ENCODE measurements at regions not wholly inside any gene's neighbourhood (a gene's known extent, or its start where the extent isn't known, plus 50 kb on each side); places are given as distances from the start of the nearest gene placed in this dataset.
A peak's percentile ranks its signal among the peaks of the same experiment; 100 is the strongest.

DNA sequence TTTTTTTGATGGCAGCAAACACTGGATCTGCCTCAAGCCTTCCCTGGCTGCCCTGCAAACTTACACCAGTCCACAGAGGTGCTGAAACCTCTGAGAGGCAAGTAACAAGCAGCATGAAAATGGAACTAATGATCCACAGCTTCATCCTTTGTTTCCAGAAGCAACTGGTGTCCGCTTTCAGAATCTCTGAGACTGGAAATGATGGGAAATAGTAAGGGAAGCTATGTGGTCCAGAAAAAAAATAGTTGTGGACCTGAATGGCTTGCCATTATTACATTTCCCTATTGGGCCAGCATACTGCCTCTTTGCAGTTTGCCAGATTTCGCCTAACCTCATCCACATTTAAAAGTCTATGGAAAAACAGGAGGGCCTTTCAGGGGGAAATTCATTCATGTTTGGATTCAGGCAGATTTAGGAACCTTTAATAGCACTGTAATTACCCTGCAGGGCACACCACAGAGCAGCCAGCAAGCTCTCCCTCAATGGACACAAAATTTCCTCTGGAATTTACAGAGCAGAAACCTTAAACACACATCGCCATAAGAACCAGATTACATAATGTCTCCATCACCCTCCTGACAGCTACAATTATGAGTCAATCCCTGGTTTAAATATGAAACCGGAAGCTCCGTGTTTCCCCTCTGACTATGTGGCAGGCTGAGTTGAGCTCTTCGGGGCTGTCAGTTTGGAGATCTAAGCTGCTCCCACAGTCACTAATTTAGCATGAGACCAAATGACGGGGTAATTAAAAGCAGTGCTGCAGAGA is 134.4 kb downstream of the TMCO5A start (continued):
- no peak for TF ChIP-seq MAFK (IDR thresholded peaks at IDR 0.05; ENCODE audit: low read depth, low read length)

GRCh38 chr15:38069511-38070011 is 135.1 kb downstream of the TMCO5A start:
- peak overlapping the region; percentile 57; the same call in 1 of the 3 replicates for H2BK15ac ChIP-seq (ENCODE audit: low read depth, low read length)
- BruUV-seq (replicated peaks) = no TSS peak
- peaks cover 0 to 8% of the 10 kb centered on the region in 2 experiments; a peak in 1 of 4 replicates for H3K79me1 ChIP-seq (ENCODE audit: low read depth in 1 of 2, low read length in 2 of 2)
- H3K4me1 ChIP-seq (ENCODE audit: control insufficient read depth, insufficient read depth, low read length) = peaks cover 9% of the 10 kb centered on the region
- no peaks in the 10 kb centered on the region for H3K27me3 ChIP-seq (ENCODE audit: control insufficient read depth, insufficient read depth, low read length)
- POLR2A ChIA-PET (ENCODE audit: unreplicated experiment) = interaction anchor here (1.4 kb wide), 1 partner anchor 184 kb away, joined by 6 read pairs; no protein-coding TSS in a partner anchor
- peak overlapping the region; percentile 54; the same call in 1 of the 2 replicates for H3K4ac ChIP-seq (ENCODE audit: low read depth, low read length)
- no peak overlapping the region for H3K9ac ChIP-seq (ENCODE audit: low read depth, low read length)
- H3K56ac ChIP-seq (ENCODE audit: extremely low read depth, insufficient read depth, low read length) = peak overlapping the region; percentile 68; the same call in 1 of the 2 replicates
- peak overlapping the region; percentile 87 for H3K4me2 ChIP-seq (ENCODE audit: low read depth, low read length)
- peak overlapping the region; percentile 40 for H2BK5ac ChIP-seq (ENCODE audit: low read depth, low read length, poor library complexity, severe bottlenecking)
- 0 out of 2 replicates have a peak overlapping the region, but pooled peaks have one; percentile 1 for H3K14ac ChIP-seq (replicated peaks; ENCODE audit: low read depth, low read length)
- CTCF ChIA-PET = interaction anchor here (1.0 to 1.1 kb wide), 3 partner anchors 10 to 196 kb away, joined by 3 to 6 read pairs (median 3); no protein-coding TSS in a partner anchor
- DNase-seq = peak; percentile 86
- H3K36me3 ChIP-seq (ENCODE audit: control insufficient read depth, insufficient read depth, low read length) = no peaks in the 10 kb centered on the region
- intact Hi-C loops (cut with micrococcal nuclease) (loop anchor here (5.0 kb wide), 2 partner anchors 67 to 283 kb away; no protein-coding TSS in a partner anchor), dilution Hi-C loops (cut with HindIII; ENCODE audit: low sequenced_read_pairs, unreplicated experiment) (no loop called here), in situ Hi-C loops (cut with MboI; ENCODE audit: low sequenced_read_pairs) (no loop called here)
- no CpG with 5 or more reads among the region's 3 CpGs for whole genome bisulfite sequencing, 2 experiments (ENCODE audit: extremely low coverage in 2 of 2, insufficient read length in 1 of 2)
- peak overlapping the region; percentile 67 for H2AK9ac ChIP-seq (replicated peaks; ENCODE audit: low read depth, low read length, poor library complexity)
- H4K5ac ChIP-seq (ENCODE audit: low read depth, low read length) = no peak overlapping the region
- peaks cover 12% of the 10 kb centered on the region; the same call in 1 of the 2 replicates for H3K9me1 ChIP-seq (ENCODE audit: insufficient read depth, low read length)
- peak overlapping the region; percentile 78 for H2AFZ ChIP-seq (replicated peaks; ENCODE audit: low read length, poor library complexity)
- peak overlapping the region; percentile 11 to 64; a peak in 1 of 4 replicates for H4K8ac ChIP-seq (ENCODE audit: low read depth in 2 of 2, low read length in 2 of 2)
- no peak overlapping the region for H3K4me3 ChIP-seq (ENCODE audit: insufficient read depth, low read depth, low read length)
- no peaks in the 10 kb centered on the region for H3K9me3 ChIP-seq (ENCODE audit: control insufficient read depth, insufficient read depth, low read length)
- TF ChIP-seq, protein P1, sequence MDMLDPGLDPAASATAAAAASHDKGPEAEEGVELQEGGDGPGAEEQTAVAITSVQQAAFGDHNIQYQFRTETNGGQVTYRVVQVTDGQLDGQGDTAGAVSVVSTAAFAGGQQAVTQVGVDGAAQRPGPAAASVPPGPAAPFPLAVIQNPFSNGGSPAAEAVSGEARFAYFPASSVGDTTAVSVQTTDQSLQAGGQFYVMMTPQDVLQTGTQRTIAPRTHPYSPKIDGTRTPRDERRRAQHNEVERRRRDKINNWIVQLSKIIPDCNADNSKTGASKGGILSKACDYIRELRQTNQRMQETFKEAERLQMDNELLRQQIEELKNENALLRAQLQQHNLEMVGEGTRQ (IDR thresholded peaks at IDR 0.05; ENCODE audit: low read depth, low read length) = peak; percentile 72; the same call in 1 of the 2 replicates
- TF ChIP-seq BHLHE40 (IDR thresholded peaks at IDR 0.05; ENCODE audit: low read depth, low read length) (peak; percentile 60; the same call in 1 of the 2 replicates), NFE2L2 (IDR thresholded peaks at IDR 0.05; ENCODE audit: low read depth, low read length) (no peak)
- H2BK120ac ChIP-seq (ENCODE audit: low read depth, low read length) = peak overlapping the region; percentile 59
- peak overlapping the region; percentile 62 for H2AK5ac ChIP-seq (ENCODE audit: low read depth, low read length)
- no peak overlapping the region; the same call in 1 of the 2 replicates for H3K18ac ChIP-seq (ENCODE audit: low read depth, low read length)
- H2BK20ac ChIP-seq (ENCODE audit: low read depth, low read length) = peak overlapping the region; percentile 78
- no peaks in the 10 kb centered on the region for H4K20me1 ChIP-seq (ENCODE audit: insufficient read depth, low read length)
- peak overlapping the region; percentile 75 for H4K91ac ChIP-seq (ENCODE audit: insufficient read depth, low read depth, low read length)
- H3K23ac ChIP-seq (ENCODE audit: low read depth, low read length) = peak overlapping the region; percentile 61; the same call in 1 of the 2 replicates
- peak overlapping the region; percentile 1; the same call in 1 of the 2 replicates for H3K27ac ChIP-seq (ENCODE audit: insufficient read depth, low read length)
- peak; percentile 57 for ATAC-seq (ENCODE audit: low read depth)

Data from IMR-90 (cell line).